ENCODE measurements at regions not wholly inside any gene's neighbourhood (a gene's known extent, or its start where the extent isn't known, plus 50 kb on each side); places are given as distances from the start of the nearest gene placed in this dataset.

DNA sequence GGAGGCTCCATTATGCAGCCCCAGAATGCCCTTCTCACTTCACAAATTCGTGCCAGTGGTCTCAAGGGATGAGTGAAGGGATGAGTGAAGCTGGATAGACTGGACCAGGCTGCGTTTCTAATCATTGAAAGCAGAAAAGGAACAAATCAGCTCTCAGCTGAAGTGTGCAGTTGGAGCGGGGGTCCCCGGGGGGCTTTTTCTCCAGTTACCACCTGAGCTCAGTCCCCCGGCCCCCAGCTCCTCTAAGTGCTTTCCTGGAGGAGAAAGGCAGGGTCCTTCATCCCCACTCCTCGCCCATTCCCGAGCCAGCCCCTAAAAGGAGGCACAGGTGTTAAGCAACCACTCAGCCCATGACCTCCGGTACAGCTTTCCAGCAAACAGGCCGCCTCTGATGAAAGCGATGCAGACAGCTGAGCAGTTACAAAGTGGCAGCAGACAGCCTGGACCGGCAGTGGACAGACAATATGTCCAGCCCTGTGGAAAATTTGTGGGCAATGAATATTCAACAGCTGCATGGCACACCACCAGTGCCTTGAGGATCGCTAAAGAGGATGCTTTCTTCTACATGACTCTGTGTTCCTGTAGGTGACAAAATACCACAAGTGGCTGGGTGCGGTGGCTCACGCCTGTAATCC, 110.7 kb upstream of the UBL3 start:
- TF ChIP-seq EZH2 (IDR thresholded peaks at IDR 0.05; ENCODE audit: insufficient read depth, poor library complexity, severe bottlenecking) = no peak
- TF ChIP-seq EZH2phosphoT487 (IDR thresholded peaks at IDR 0.05; ENCODE audit: insufficient read depth, low read depth) = no peak
- no peak overlapping the region for H3K27ac ChIP-seq
- no peaks in the 10 kb centered on the region for H3K9me3 ChIP-seq (ENCODE audit: low read depth)
- H3F3A ChIP-seq (ENCODE audit: insufficient read depth) = no peaks in the 10 kb centered on the region
- no peak for DNase-seq
- in situ Hi-C loops (cut with MboI) = no loop called here
- no peaks in the 10 kb centered on the region for H3K4me1 ChIP-seq (ENCODE audit: insufficient read depth)
- no peaks in the 10 kb centered on the region for H3K36me3 ChIP-seq (ENCODE audit: low read depth)
- H3K79me2 ChIP-seq (ENCODE audit: insufficient read depth) = no peaks in the 10 kb centered on the region
- WGBS, 2 experiments (ENCODE audit: low coverage in 1 of 2, low lambda C conversion rate in 2 of 2, missing lambda C conversion rate in 2 of 2) = 86 to 89% methylated on average over 13 to 14 of the region's 14 CpGs
- no peak overlapping the region for H3K4me3 ChIP-seq
- H4K20me1 ChIP-seq (ENCODE audit: insufficient read depth) = no peaks in the 10 kb centered on the region
- no peaks in the 10 kb centered on the region for H3K27me3 ChIP-seq (replicated peaks; ENCODE audit: insufficient read depth)
- H2AFZ ChIP-seq = no peak overlapping the region
- no peak overlapping the region for H3K4me2 ChIP-seq (ENCODE audit: unreplicated experiment)
- no peak overlapping the region for H3K9ac ChIP-seq
- no peaks in the 10 kb centered on the region for H3K9me2 ChIP-seq (ENCODE audit: insufficient read depth)

DNA sequence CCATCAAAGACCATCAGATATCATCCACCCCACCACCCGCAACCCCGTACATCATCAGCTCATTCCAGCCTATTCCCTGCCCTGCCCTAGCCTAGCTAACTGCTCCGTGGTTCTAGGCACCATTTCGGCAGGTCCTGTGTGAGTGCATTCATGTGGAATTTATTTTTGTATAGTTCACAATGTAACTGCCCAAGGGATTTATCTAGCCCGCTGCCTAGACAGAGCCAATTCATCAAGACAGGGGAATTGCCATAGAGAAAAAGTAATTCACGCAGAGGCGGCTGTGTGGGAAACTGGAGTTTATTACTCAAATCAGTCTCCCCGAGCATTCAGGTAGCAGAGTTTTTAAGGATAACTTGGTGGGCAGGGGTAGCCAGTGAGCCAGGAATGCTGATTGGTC, 109.2 kb upstream of the UBL3 start:
- WGBS, 2 experiments (ENCODE audit: low coverage in 1 of 2, low lambda C conversion rate in 2 of 2, missing lambda C conversion rate in 2 of 2) = 88 to 92% methylated on average over 8 of the region's 8 CpGs

DNA sequence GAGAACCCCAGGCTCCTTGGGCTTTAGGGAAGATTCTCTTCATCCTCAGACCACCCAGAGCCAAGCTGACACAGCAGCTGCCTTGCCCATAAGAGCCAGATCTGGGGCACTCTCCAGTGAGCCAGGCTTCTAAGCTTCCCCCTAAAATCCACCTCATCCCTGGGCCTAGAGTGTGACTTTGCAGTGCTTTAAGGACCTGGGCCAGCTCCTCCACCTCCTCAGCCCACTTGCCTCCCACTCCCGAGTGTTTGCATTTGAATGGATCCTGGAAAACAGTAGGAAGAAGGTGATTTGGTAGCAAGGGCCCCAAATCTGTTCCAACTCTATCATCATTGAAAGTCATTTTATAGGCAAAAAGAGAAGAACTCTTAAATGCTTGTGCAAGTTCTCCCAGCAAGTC, 108.7 kb upstream of the UBL3 start:
- WGBS, 2 experiments (ENCODE audit: low coverage in 1 of 2, low lambda C conversion rate in 2 of 2, missing lambda C conversion rate in 2 of 2) = 95 to 100% methylated on average over 1 of the region's 1 CpG
- no peak overlapping the region for H3K4me3 ChIP-seq
- no peak overlapping the region for H3K9ac ChIP-seq
- H4K20me1 ChIP-seq (ENCODE audit: insufficient read depth) = no peaks in the 10 kb centered on the region
- H3K79me2 ChIP-seq (ENCODE audit: insufficient read depth) = no peaks in the 10 kb centered on the region
- H3K27me3 ChIP-seq (replicated peaks; ENCODE audit: insufficient read depth) = no peaks in the 10 kb centered on the region
- in situ Hi-C loops (cut with MboI) = no loop called here
- no peaks in the 10 kb centered on the region for H3K36me3 ChIP-seq (ENCODE audit: low read depth)
- no peak for DNase-seq
- H3K4me2 ChIP-seq (ENCODE audit: unreplicated experiment) = no peak overlapping the region
- no peak overlapping the region for H3K27ac ChIP-seq
- H2AFZ ChIP-seq = no peak overlapping the region
- H3K9me2 ChIP-seq (ENCODE audit: insufficient read depth) = no peaks in the 10 kb centered on the region
- H3K9me3 ChIP-seq (ENCODE audit: low read depth) = no peaks in the 10 kb centered on the region
- TF ChIP-seq EZH2 (IDR thresholded peaks at IDR 0.05; ENCODE audit: insufficient read depth, poor library complexity, severe bottlenecking) (no peak), EZH2phosphoT487 (IDR thresholded peaks at IDR 0.05; ENCODE audit: insufficient read depth, low read depth) (no peak)
- no peaks in the 10 kb centered on the region for H3F3A ChIP-seq (ENCODE audit: insufficient read depth)
- no peaks in the 10 kb centered on the region for H3K4me1 ChIP-seq (ENCODE audit: insufficient read depth)

More for the DNA sequence above, 109.2 kb upstream of the UBL3 start:
- Histone ChIP-seq H3K79me2 (ENCODE audit: insufficient read depth) (no peaks in the 10 kb centered on the region), H3K27ac (no peak overlapping the region), H3K27me3 (replicated peaks; ENCODE audit: insufficient read depth) (no peaks in the 10 kb centered on the region), H3K9ac (no peak overlapping the region), H3K9me3 (ENCODE audit: low read depth) (no peaks in the 10 kb centered on the region), H2AFZ (no peak overlapping the region), H3K36me3 (ENCODE audit: low read depth) (no peaks in the 10 kb centered on the region), H3K4me1 (ENCODE audit: insufficient read depth) (no peaks in the 10 kb centered on the region), H3K9me2 (ENCODE audit: insufficient read depth) (no peaks in the 10 kb centered on the region), H4K20me1 (ENCODE audit: insufficient read depth) (no peaks in the 10 kb centered on the region), H3F3A (ENCODE audit: insufficient read depth) (no peaks in the 10 kb centered on the region), H3K4me2 (ENCODE audit: unreplicated experiment) (no peak overlapping the region), H3K4me3 (no peak overlapping the region)
- TF ChIP-seq EZH2phosphoT487 (IDR thresholded peaks at IDR 0.05; ENCODE audit: insufficient read depth, low read depth) = no peak
- no peak for TF ChIP-seq EZH2 (IDR thresholded peaks at IDR 0.05; ENCODE audit: insufficient read depth, poor library complexity, severe bottlenecking)
- in situ Hi-C loops (cut with MboI) = no loop called here
- no peak for DNase-seq

DNA sequence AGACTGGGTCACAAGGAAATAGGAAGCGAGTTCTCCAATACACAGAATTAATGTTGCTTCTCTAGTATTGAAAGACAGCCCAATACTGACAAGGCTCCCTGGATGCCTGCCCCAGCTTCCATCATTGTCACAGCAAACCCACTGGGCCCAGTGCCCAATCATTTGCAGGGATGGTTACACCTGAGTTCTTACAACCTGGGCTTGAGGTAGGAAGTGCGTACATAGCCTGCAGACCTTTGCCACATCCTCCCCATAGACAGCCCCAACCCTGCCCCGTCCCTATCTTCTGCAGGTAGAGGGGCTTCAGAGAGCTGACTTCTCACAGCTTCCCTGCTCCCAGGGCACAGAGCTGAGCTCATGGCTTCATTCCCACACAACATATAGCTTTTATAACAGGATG, 108.1 kb upstream of the UBL3 start:
- no peaks in the 10 kb centered on the region for H4K20me1 ChIP-seq (ENCODE audit: insufficient read depth)
- TF ChIP-seq EZH2 (IDR thresholded peaks at IDR 0.05; ENCODE audit: insufficient read depth, poor library complexity, severe bottlenecking) = no peak
- no peak for TF ChIP-seq EZH2phosphoT487 (IDR thresholded peaks at IDR 0.05; ENCODE audit: insufficient read depth, low read depth)
- 89 to 100% methylated on average over 3 of the region's 3 CpGs for WGBS, 2 experiments (ENCODE audit: low coverage in 1 of 2, low lambda C conversion rate in 2 of 2, missing lambda C conversion rate in 2 of 2)
- no peaks in the 10 kb centered on the region for H3K9me3 ChIP-seq (ENCODE audit: low read depth)
- H3K9me2 ChIP-seq (ENCODE audit: insufficient read depth) = no peaks in the 10 kb centered on the region
- no peaks in the 10 kb centered on the region for H3K79me2 ChIP-seq (ENCODE audit: insufficient read depth)
- H3K4me3 ChIP-seq = no peak overlapping the region
- in situ Hi-C loops (cut with MboI) = no loop called here
- H3K27me3 ChIP-seq (replicated peaks; ENCODE audit: insufficient read depth) = no peaks in the 10 kb centered on the region
- H3K36me3 ChIP-seq (ENCODE audit: low read depth) = no peaks in the 10 kb centered on the region
- no peak overlapping the region for H3K27ac ChIP-seq
- no peaks in the 10 kb centered on the region for H3K4me1 ChIP-seq (ENCODE audit: insufficient read depth)
- no peak overlapping the region for H3K4me2 ChIP-seq (ENCODE audit: unreplicated experiment)
- no peak overlapping the region for H3K9ac ChIP-seq
- H2AFZ ChIP-seq = no peak overlapping the region
- DNase-seq = no peak
- no peaks in the 10 kb centered on the region for H3F3A ChIP-seq (ENCODE audit: insufficient read depth)

DNA sequence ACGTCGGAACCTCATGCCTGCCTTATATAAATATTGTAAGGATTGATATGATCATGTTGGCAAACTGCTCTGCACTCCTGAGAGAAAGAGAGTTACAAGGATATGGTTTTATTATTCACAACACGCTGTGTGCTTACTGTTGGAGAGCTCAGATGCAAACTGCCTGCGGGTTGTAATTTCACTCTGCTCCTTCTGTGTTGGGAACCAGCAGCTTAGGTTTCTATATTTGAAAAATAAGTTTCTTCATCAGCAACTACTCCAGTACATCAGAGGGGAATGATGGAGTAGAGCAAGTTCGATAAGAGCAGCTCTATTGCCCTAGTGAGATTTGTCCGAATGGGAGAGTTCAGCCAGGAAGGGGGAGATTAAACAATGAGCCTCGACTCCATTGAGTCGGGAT, 106.9 kb upstream of the UBL3 start:
- H3K27ac ChIP-seq = no peak overlapping the region
- H3K9ac ChIP-seq = no peak overlapping the region
- H3K36me3 ChIP-seq (ENCODE audit: low read depth) = no peaks in the 10 kb centered on the region
- no peaks in the 10 kb centered on the region for H3K9me3 ChIP-seq (ENCODE audit: low read depth)
- H3F3A ChIP-seq (ENCODE audit: insufficient read depth) = no peaks in the 10 kb centered on the region
- no peak for TF ChIP-seq EZH2phosphoT487 (IDR thresholded peaks at IDR 0.05; ENCODE audit: insufficient read depth, low read depth)
- no peak for TF ChIP-seq EZH2 (IDR thresholded peaks at IDR 0.05; ENCODE audit: insufficient read depth, poor library complexity, severe bottlenecking)
- H2AFZ ChIP-seq = no peak overlapping the region
- no peaks in the 10 kb centered on the region for H3K9me2 ChIP-seq (ENCODE audit: insufficient read depth)
- WGBS, 2 experiments (ENCODE audit: low coverage in 1 of 2, low lambda C conversion rate in 2 of 2, missing lambda C conversion rate in 2 of 2) = 47 to 49% methylated on average over 8 of the region's 8 CpGs
- no peaks in the 10 kb centered on the region for H3K79me2 ChIP-seq (ENCODE audit: insufficient read depth)
- in situ Hi-C loops (cut with MboI) = no loop called here
- H4K20me1 ChIP-seq (ENCODE audit: insufficient read depth) = no peaks in the 10 kb centered on the region
- H3K4me3 ChIP-seq = peak overlapping the region; percentile 21; the same call in 1 of the 2 replicates
- no peak overlapping the region for H3K4me2 ChIP-seq (ENCODE audit: unreplicated experiment)
- H3K27me3 ChIP-seq (replicated peaks; ENCODE audit: insufficient read depth) = no peaks in the 10 kb centered on the region
- H3K4me1 ChIP-seq (ENCODE audit: insufficient read depth) = no peaks in the 10 kb centered on the region
- peak; percentile 13 for DNase-seq
